Upper lobe of left lung (tissue), 6 donors: ENCODE measurements at regions not wholly inside any gene's neighbourhood (a gene's known extent, or its start where the extent isn't known, plus 50 kb on each side); places are given as distances from the start of the nearest gene placed in this dataset.

ENCODE experiments used
- ATAC-seq, 2 donors: fragments of 200-7000 bp; cut with Tn5 transposase; one replicate each; pipeline ENCODE4 v1.9.1; 2022; ENCODE audit warnings: mild to moderate bottlenecking in 2 of 2, moderate library complexity in 2 of 2; ENCODE audit not compliant: low FRiP score in 2 of 2
- DNase-seq, 2 donors: peaks; one replicate each; pipeline ENCODE4 v3.0.0-alpha.2; 2019 to 2020
- H3K27ac ChIP-seq, 4 donors: fragments of 200-600 bp; sonication (generic); one replicate each; pipeline ENCODE4 v1.5.1; 2016 to 2019
- H3K27me3 ChIP-seq, 4 donors: fragments of 200-600 bp; sonication (generic); one replicate each; pipeline ENCODE4 v1.5.1; 2017 to 2019
- H3K36me3 ChIP-seq, 4 donors: fragments of 200-600 bp; sonication (generic); one replicate each; pipeline ENCODE4 v1.5.1; 2016 to 2019
- H3K4me1 ChIP-seq, 4 donors: fragments of 200-600 bp; sonication (generic); one replicate each; pipeline ENCODE4 v1.5.1; 2018 to 2019
- H3K4me3 ChIP-seq, 4 donors: fragments of 200-600 bp; sonication (generic); one replicate each; pipeline ENCODE4 v1.5.1; 2017 to 2019; ENCODE audit warnings: mild to moderate bottlenecking in 2 of 4, moderate library complexity in 1 of 4
- H3K9me3 ChIP-seq, 4 donors: fragments of 200-600 bp; sonication (generic); one replicate each; pipeline ENCODE4 v1.5.1; 2018 to 2019
- EP300 ChIP-seq, 4 donors: sonication (generic); formaldehyde crosslinking; IDR thresholded peaks; one replicate each; pipeline ENCODE4 v1.5.1; 2017; ENCODE audit warnings: antibody characterized with exemption in 4 of 4, control low read depth in 2 of 4
- POLR2A ChIP-seq, 4 donors: fragments of 450-650 bp; IDR thresholded peaks; one replicate each; pipeline ENCODE4 v1.5.1; 2016 to 2017; ENCODE audit warnings: antibody characterized with exemption in 4 of 4, mild to moderate bottlenecking in 2 of 4
- POLR2AphosphoS5 ChIP-seq, 2 donors: sonication (generic); formaldehyde crosslinking; IDR thresholded peaks; one replicate each; pipeline ENCODE4 v1.5.1; 2017; ENCODE audit warnings: antibody characterized with exemption in 2 of 2
- WGBS, 2 donors: methylation state at CpG; one replicate each; pipeline ENCODE4 v1.1.5; 2017 to 2018; 5-methylcytosine and 5-hydroxymethylcytosine counted together
- TF ChIP-seq, protein P1 (sequence below), 6 experiments: fragments of 450-650 bp in 4 of 6; fragments of 200-600 bp in 2 of 6; sonication (generic) in 2 of 6; IDR thresholded peaks; one replicate each; pipeline ENCODE4 v1.5.1; 2016 to 2019; ENCODE audit warnings: antibody characterized with exemption in 6 of 6
- donor health status: DM: no; HTN: no; CAD: no; lungs with moderate emphysema.
- donor health status: DM: no; HTN: yes; CAD: no; lungs with severe emphysema.

DNA sequence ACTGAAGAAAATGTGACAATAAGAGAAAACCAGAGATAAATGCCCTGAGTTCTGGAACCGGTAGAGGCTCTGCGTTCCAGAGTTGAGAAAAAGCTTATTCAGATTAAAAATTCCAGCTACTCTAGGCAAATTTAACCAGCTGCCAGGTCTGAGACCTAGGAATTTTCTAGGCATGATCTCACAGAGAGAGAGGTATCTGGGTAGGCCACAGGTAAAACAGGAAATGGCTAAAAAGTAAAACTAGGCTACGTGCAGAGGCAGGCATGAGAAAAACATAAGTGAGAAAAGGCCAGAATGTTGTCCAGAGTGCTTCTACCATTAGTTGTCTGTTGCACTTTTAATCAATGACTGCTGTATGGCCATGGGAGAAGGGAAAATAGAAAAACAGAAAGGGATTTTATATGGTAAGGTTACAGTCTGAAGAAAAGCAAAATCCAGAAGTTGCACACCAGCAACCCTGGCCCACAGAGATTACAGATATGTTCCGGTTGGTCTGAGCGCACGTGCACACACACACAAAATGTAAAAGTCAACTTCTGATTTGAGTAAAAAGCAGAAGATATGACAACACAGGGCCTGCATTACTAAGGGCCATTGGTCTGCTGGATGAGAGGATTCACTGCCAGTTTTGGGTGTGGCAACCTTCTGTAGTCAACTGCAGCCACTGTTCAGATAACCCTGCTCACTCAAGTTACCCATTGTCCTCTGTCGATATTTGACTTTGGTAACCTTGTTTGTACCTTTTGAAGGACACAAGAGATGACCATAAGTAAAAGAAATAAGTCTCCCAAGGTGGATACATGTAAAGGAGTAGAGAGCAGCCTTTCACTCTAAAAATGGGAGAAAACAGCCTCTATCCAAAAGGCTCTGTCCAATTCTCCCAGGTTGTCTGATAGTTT lies 266.0 kb downstream of the DTWD2 start:
- TF ChIP-seq POLR2A (IDR thresholded peaks at IDR 0.05), result no peak
- TF ChIP-seq EP300 (IDR thresholded peaks at IDR 0.05), result no peak
- no peak for TF ChIP-seq POLR2AphosphoS5 (IDR thresholded peaks at IDR 0.05)
- TF ChIP-seq, protein P1, sequence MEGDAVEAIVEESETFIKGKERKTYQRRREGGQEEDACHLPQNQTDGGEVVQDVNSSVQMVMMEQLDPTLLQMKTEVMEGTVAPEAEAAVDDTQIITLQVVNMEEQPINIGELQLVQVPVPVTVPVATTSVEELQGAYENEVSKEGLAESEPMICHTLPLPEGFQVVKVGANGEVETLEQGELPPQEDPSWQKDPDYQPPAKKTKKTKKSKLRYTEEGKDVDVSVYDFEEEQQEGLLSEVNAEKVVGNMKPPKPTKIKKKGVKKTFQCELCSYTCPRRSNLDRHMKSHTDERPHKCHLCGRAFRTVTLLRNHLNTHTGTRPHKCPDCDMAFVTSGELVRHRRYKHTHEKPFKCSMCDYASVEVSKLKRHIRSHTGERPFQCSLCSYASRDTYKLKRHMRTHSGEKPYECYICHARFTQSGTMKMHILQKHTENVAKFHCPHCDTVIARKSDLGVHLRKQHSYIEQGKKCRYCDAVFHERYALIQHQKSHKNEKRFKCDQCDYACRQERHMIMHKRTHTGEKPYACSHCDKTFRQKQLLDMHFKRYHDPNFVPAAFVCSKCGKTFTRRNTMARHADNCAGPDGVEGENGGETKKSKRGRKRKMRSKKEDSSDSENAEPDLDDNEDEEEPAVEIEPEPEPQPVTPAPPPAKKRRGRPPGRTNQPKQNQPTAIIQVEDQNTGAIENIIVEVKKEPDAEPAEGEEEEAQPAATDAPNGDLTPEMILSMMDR (IDR thresholded peaks at IDR 0.05), result no peak
- 86 to 91% methylated on average over 7 of the region's 7 CpGs for WGBS, 2 donors
- no peaks in the 10 kb centered on the region for H3K4me1 ChIP-seq

DNA sequence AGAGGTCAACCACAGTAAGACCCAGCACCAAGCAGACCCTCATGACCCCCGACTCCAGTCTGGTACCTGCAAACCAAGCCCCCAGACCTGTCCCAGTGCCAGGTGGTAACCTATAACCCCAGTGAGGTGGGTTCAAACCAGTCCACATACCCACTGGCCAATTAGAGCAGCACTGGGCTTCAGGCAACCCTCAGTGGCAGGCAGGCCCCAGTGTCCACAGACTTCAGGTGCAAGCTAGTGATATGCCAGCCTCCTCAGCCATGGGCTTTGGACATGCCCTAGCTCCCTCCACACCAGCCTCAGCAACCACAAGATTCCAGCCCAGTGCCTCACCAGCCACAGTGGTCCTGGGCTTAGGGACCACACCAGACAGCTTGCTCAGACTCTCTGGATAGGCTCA lies 276.6 kb downstream of the DTWD2 start:
- ATAC-seq (no peak), DNase-seq (no peak)
- Histone ChIP-seq H3K4me1 (no peaks in the 10 kb centered on the region), H3K36me3 (no peaks in the 10 kb centered on the region), H3K27ac (no peak overlapping the region), H3K9me3 (no peaks in the 10 kb centered on the region), H3K27me3 (no peaks in the 10 kb centered on the region), H3K4me3 (no peak overlapping the region)
- no peak for TF ChIP-seq POLR2AphosphoS5 (IDR thresholded peaks at IDR 0.05)
- no peak for TF ChIP-seq EP300 (IDR thresholded peaks at IDR 0.05)
- TF ChIP-seq, protein P1 (IDR thresholded peaks at IDR 0.05), result no peak
- TF ChIP-seq POLR2A (IDR thresholded peaks at IDR 0.05), result no peak
- WGBS, 2 donors, result 75 to 92% methylated on average over 1 of the region's 1 CpG

More for the DNA sequence above, 266.0 kb downstream of the DTWD2 start:
- DNase-seq, result no peak
- H3K9me3 ChIP-seq, result no peaks in the 10 kb centered on the region
- no peaks in the 10 kb centered on the region for H3K36me3 ChIP-seq
- no peak overlapping the region for H3K4me3 ChIP-seq
- no peaks in the 10 kb centered on the region for H3K27me3 ChIP-seq
- no peak overlapping the region for H3K27ac ChIP-seq
- no peak for ATAC-seq

DNA sequence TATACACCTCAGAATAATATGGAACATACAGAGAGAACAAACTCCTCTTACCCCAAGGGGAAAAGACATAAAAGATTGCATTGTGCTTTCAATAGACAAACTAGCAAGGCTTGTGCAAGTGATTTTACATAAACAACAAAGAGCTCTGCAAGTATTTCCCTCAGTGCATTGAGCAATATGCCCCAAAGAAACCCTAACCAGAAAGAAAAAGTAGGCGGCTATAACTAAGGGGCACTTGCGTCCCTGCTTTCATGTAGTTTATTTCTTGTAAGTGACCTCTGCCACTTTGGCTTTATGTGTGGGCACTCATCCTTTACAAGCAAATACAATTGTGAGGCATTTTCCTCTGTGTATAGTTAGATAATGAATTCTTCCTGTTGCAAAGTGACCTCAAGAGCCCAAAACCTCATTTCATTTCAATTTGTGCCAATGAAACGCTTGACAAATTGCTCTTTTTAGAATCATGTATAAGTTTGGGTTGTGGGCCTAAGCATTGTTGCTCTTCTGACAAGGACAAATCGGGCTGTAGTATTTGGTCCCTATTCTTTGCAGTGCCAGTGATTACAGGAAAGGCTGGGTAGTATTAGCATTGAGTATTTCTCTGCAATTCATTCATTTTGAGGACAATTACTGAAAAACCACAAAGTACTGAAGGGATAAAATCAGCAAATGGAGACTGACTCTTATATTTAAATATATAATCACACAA lies 282.2 kb downstream of the DTWD2 start:
- DNase-seq (no peak), ATAC-seq (no peak)
- Histone ChIP-seq H3K4me3 (no peak overlapping the region), H3K36me3 (no peaks in the 10 kb centered on the region), H3K27ac (no peak overlapping the region), H3K27me3 (no peaks in the 10 kb centered on the region), H3K9me3 (peaks cover 0 to 18% (median 4%) of the 10 kb centered on the region in 4 donors), H3K4me1 (no peaks in the 10 kb centered on the region)
- TF ChIP-seq POLR2A (IDR thresholded peaks at IDR 0.05) (no peak), EP300 (IDR thresholded peaks at IDR 0.05) (no peak), POLR2AphosphoS5 (IDR thresholded peaks at IDR 0.05) (no peak)
- TF ChIP-seq, protein P1 (IDR thresholded peaks at IDR 0.05), result no peak
- WGBS, 2 donors, result 55 to 66% methylated on average over 4 of the region's 4 CpGs

DNA sequence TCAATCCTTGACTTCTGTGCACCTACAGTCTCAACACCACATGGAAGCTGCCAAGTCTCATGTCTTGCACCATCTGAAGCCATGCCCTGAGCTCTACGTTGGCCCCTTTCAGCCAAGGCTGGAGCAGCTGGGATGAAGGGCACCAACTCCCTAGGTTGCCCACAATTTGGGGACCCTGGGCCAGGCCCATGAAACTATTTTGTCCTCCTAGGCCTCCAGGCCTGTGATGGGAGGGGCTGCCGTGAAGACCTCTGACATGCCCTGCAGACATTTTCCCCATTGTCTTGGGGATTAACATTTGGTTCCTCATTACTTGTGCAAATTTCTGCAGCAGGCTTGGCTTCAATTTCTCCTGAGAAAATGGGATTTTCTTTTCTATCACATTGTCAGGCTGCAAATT lies 285.1 kb downstream of the DTWD2 start:
- Histone ChIP-seq H3K36me3 (no peaks in the 10 kb centered on the region), H3K4me3 (no peak overlapping the region), H3K27me3 (no peaks in the 10 kb centered on the region), H3K4me1 (no peaks in the 10 kb centered on the region), H3K9me3 (peaks cover 0 to 18% (median 4%) of the 10 kb centered on the region in 4 donors), H3K27ac (no peak overlapping the region)
- DNase-seq (no peak), ATAC-seq (no peak)
- WGBS, 2 donors, result 87 to 93% methylated on average over 1 to 2 of the region's 2 CpGs
- TF ChIP-seq, protein P1 (IDR thresholded peaks at IDR 0.05), result no peak
